SK-N-SH treated with all-trans-retinoic acid at 6 μM for 48 hours (cell line): ENCODE measurements at regions not wholly inside any gene's neighbourhood (a gene's known extent, or its start where the extent isn't known, plus 50 kb on each side); places are given as distances from the start of the nearest gene placed in this dataset.

Experiments
- ATAC-seq: fragments of 200-7000 bp; cut with Tn5 transposase; 3 replicates; pipeline ENCODE4 v1.9.1; 2020; ENCODE audit warnings: mild to moderate bottlenecking, moderate library complexity
- ARNTL ChIP-seq: fragments of 450-650 bp; formaldehyde crosslinking; IDR thresholded peaks from 2 replicates; pipeline ENCODE4 v1.5.0; 2020; ENCODE audit warnings: low read depth, mild to moderate bottlenecking, moderate library complexity, borderline replicate concordance
- BACH2 ChIP-seq: fragments of 250-450 bp; sonication (Bioruptor Pico); IDR thresholded peaks from 2 replicates; pipeline ENCODE4 v1.9.0; 2021; ENCODE audit warnings: mild to moderate bottlenecking, borderline replicate concordance
- CSDC2 ChIP-seq: fragments of 250-450 bp; sonication (Bioruptor Pico); IDR thresholded peaks from 2 replicates; pipeline ENCODE4 v1.5.0; 2020; ENCODE audit warnings: mild to moderate bottlenecking, moderate library complexity
- CSRNP3 ChIP-seq: fragments of 250-450 bp; sonication (Bioruptor Pico); IDR thresholded peaks from 2 replicates; pipeline ENCODE4 v1.5.1; 2021; ENCODE audit warnings: mild to moderate bottlenecking, moderate library complexity
- ESRRG ChIP-seq: fragments of 250-450 bp; sonication (Bioruptor Pico); IDR thresholded peaks from 2 replicates; pipeline ENCODE4 v1.6.1; 2021; ENCODE audit warnings: mild to moderate bottlenecking
- GLIS3 ChIP-seq: fragments of 250-450 bp; sonication (Bioruptor Pico); IDR thresholded peaks from 2 replicates; pipeline ENCODE4 v1.5.0; 2020; ENCODE audit warnings: mild to moderate bottlenecking, moderate library complexity
- ISL1 ChIP-seq: fragments of 250-450 bp; sonication (Bioruptor Pico); IDR thresholded peaks from 2 replicates; pipeline ENCODE4 v2.1.2; 2022; ENCODE audit warnings: mild to moderate bottlenecking, moderate library complexity
- OSR1 ChIP-seq: fragments of 250-450 bp; sonication (Bioruptor Pico); IDR thresholded peaks from 2 replicates; pipeline ENCODE4 v1.8.0; 2022; ENCODE audit warnings: moderate library complexity, mild to moderate bottlenecking, inconsistent platforms
- PPARA ChIP-seq: fragments of 250-450 bp; sonication (Bioruptor Pico); IDR thresholded peaks from 2 replicates; pipeline ENCODE4 v1.5.0; 2020; ENCODE audit warnings: mild to moderate bottlenecking, borderline replicate concordance
- RARB ChIP-seq: fragments of 250-450 bp; sonication (Bioruptor Pico); IDR thresholded peaks from 2 replicates; pipeline ENCODE4 v1.8.0; 2021; ENCODE audit warnings: mild to moderate bottlenecking, moderate library complexity
- SNAI2 ChIP-seq: fragments of 250-450 bp; sonication (Bioruptor Pico); IDR thresholded peaks from 2 replicates; pipeline ENCODE4 v1.5.0; 2020; ENCODE audit warnings: mild to moderate bottlenecking, moderate library complexity
- TCF4 ChIP-seq: fragments of 250-450 bp; sonication (Bioruptor Pico); IDR thresholded peaks from 2 replicates; pipeline ENCODE4 v1.8.0; 2021; ENCODE audit warnings: mild to moderate bottlenecking, moderate library complexity, borderline replicate concordance
- TOX ChIP-seq: fragments of 250-450 bp; sonication (Bioruptor Pico); IDR thresholded peaks from 2 replicates; pipeline ENCODE4 v1.8.0; 2021; ENCODE audit warnings: mild to moderate bottlenecking, moderate library complexity, borderline replicate concordance
- TSHZ2 ChIP-seq: fragments of 250-450 bp; sonication (Bioruptor Pico); IDR thresholded peaks from 2 replicates; pipeline ENCODE4 v1.5.0; 2020; ENCODE audit warnings: mild to moderate bottlenecking, moderate library complexity
- ZC3H10 ChIP-seq: fragments of 250-450 bp; sonication (Bioruptor Pico); IDR thresholded peaks from 2 replicates; pipeline ENCODE4 v1.5.1; 2021; ENCODE audit warnings: mild to moderate bottlenecking, moderate library complexity
- ZFP3 ChIP-seq: fragments of 250-450 bp; sonication (Bioruptor Pico); IDR thresholded peaks from 2 replicates; pipeline ENCODE4 v1.5.0; 2020; ENCODE audit warnings: mild to moderate bottlenecking, moderate library complexity
- ZFP30 ChIP-seq: fragments of 450-650 bp; formaldehyde crosslinking; IDR thresholded peaks from 2 replicates; pipeline ENCODE4 v1.5.0; 2022; ENCODE audit warnings: mild to moderate bottlenecking, moderate library complexity
- ZNF70 ChIP-seq: fragments of 450-650 bp; formaldehyde crosslinking; IDR thresholded peaks from 2 replicates; pipeline ENCODE4 v1.5.0; 2020; ENCODE audit warnings: mild to moderate bottlenecking, moderate library complexity
- TF ChIP-seq, protein P1 (sequence below): fragments of 250-450 bp; sonication (Bioruptor Pico); IDR thresholded peaks from 2 replicates; pipeline ENCODE4 v1.5.1; 2020; ENCODE audit warnings: low read depth, mild to moderate bottlenecking, moderate library complexity
- TF ChIP-seq, protein P2 (sequence below): fragments of 250-450 bp; sonication (Bioruptor Pico); IDR thresholded peaks from 2 replicates; pipeline ENCODE4 v1.8.0; 2020; ENCODE audit warnings: mild to moderate bottlenecking, moderate library complexity, borderline replicate concordance

DNA sequence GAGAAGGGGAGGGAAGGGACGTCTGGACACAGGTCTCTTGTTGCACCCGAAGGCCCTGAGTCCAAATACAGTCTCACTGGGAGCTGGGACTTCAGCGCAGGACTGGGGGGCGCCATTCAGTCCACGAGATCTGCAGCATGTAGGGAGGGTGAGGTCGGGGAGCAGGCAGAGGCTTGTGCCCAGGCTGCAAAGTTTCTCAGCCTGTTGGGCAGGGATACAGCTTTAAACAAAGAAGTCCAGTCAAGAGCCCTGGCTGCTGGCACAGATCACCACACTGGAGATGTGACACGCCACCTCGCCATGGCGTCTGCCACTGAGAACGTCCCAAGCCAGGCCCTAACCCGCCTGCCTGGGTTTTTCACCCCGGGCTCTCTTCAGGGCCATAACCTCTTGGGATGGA, 256.6 kb downstream of the DLL1 start (continued):
- TF ChIP-seq, protein P1, sequence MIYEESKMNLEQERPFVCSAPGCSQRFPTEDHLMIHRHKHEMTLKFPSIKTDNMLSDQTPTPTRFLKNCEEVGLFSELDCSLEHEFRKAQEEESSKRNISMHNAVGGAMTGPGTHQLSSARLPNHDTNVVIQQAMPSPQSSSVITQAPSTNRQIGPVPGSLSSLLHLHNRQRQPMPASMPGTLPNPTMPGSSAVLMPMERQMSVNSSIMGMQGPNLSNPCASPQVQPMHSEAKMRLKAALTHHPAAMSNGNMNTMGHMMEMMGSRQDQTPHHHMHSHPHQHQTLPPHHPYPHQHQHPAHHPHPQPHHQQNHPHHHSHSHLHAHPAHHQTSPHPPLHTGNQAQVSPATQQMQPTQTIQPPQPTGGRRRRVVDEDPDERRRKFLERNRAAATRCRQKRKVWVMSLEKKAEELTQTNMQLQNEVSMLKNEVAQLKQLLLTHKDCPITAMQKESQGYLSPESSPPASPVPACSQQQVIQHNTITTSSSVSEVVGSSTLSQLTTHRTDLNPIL (CRISPR knock-in tag) = no peak

DNA sequence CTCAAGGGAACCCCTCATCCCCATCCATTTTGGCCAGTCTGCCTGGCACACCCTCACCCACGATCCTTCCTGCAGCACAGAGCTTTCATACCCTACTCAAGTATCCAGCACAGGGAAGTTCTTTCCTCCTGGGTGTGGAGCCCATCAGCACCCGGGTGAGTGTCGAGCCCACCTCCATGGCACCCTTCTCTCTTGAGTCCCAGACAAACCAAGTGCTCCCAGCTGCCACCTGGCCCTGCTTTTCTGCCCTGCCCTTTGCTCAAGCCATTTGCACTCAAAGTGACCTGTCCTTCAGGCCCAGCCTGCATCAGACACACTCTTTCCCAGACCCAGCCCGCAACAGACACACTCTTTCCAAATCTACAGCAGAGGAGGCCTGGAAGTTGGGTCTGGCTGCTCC, 257.2 kb downstream of the DLL1 start:
- no peak for TF ChIP-seq CSDC2 (CRISPR knock-in tag)
- no peak for TF ChIP-seq ZC3H10 (CRISPR knock-in tag)
- no peak for TF ChIP-seq SNAI2 (CRISPR knock-in tag)
- TF ChIP-seq, protein P1 (CRISPR knock-in tag) = no peak
- no peak for TF ChIP-seq PPARA (CRISPR knock-in tag)
- no peak for TF ChIP-seq ESRRG (CRISPR knock-in tag)
- no peak for ATAC-seq

- ATAC-seq = no peak
- TF ChIP-seq ZC3H10 (CRISPR knock-in tag) = no peak
- no peak for TF ChIP-seq ZFP3
- TF ChIP-seq TSHZ2 (CRISPR knock-in tag) = no peak
- TF ChIP-seq OSR1 (CRISPR knock-in tag) = no peak
- TF ChIP-seq ESRRG (CRISPR knock-in tag) = no peak
- TF ChIP-seq PPARA (CRISPR knock-in tag) = no peak
- TF ChIP-seq ZFP30 (CRISPR knock-in tag) = no peak
- TF ChIP-seq CSRNP3 (CRISPR knock-in tag) = no peak
- no peak for TF ChIP-seq SNAI2 (CRISPR knock-in tag)
- TF ChIP-seq ZNF70 (CRISPR knock-in tag) = no peak
- no peak for TF ChIP-seq TCF4 (CRISPR knock-in tag)
- TF ChIP-seq GLIS3 (CRISPR knock-in tag) = no peak
- no peak for TF ChIP-seq BACH2
- TF ChIP-seq, protein P1 (CRISPR knock-in tag) = no peak
- no peak for TF ChIP-seq ISL1
- TF ChIP-seq ARNTL (CRISPR knock-in tag) = no peak
- no peak for TF ChIP-seq RARB (CRISPR knock-in tag)
- TF ChIP-seq CSDC2 (CRISPR knock-in tag) = no peak
- no peak for TF ChIP-seq TOX
- TF ChIP-seq, protein P2, sequence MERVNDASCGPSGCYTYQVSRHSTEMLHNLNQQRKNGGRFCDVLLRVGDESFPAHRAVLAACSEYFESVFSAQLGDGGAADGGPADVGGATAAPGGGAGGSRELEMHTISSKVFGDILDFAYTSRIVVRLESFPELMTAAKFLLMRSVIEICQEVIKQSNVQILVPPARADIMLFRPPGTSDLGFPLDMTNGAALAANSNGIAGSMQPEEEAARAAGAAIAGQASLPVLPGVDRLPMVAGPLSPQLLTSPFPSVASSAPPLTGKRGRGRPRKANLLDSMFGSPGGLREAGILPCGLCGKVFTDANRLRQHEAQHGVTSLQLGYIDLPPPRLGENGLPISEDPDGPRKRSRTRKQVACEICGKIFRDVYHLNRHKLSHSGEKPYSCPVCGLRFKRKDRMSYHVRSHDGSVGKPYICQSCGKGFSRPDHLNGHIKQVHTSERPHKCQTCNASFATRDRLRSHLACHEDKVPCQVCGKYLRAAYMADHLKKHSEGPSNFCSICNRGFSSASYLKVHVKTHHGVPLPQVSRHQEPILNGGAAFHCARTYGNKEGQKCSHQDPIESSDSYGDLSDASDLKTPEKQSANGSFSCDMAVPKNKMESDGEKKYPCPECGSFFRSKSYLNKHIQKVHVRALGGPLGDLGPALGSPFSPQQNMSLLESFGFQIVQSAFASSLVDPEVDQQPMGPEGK = no peak
- TF ChIP-seq, all 23 proteins: peak for 0
These were observed 258.1 kb downstream of the DLL1 start for GRCh38 chr6:170032706-170033309.
